Smooth muscle cell (in vitro differentiated cells): ENCODE measurements at regions not wholly inside any gene's neighbourhood (a gene's known extent, or its start where the extent isn't known, plus 50 kb on each side); places are given as distances from the start of the nearest gene placed in this dataset.
A peak's percentile ranks its signal among the peaks of the same experiment; 100 is the strongest.

Source experiments
- DNase-seq: peaks from one replicate; lab custom pipeline; 2025; ENCODE audit not compliant: unreplicated experiment; lab: John Stamatoyannopoulos, UW
- H2AFZ ChIP-seq: fragments of 200-600 bp; sonication (generic); 2 replicates; pipeline ENCODE4 v1.6.0; 2016; ENCODE audit warnings: antibody characterized with exemption, low read depth, mild to moderate bottlenecking
- H3F3A ChIP-seq: fragments of 200-600 bp; sonication (generic); 2 replicates; pipeline ENCODE4 v1.6.0; 2017; ENCODE audit warnings: antibody characterized with exemption, low read depth
- H3K27ac ChIP-seq: fragments of 200-600 bp; sonication (generic); 2 replicates; pipeline ENCODE4 v1.5.1; 2016; ENCODE audit warnings: low read depth, mild to moderate bottlenecking
- H3K27me3 ChIP-seq: fragments of 200-600 bp; sonication (generic); 2 replicates; pipeline ENCODE4 v1.6.1; 2016; ENCODE audit warnings: low read depth, mild to moderate bottlenecking
- H3K36me3 ChIP-seq: fragments of 200-600 bp; sonication (generic); 2 replicates; pipeline ENCODE4 v1.5.1; 2016; ENCODE audit warnings: low read depth
- H3K4me1 ChIP-seq: fragments of 200-600 bp; sonication (generic); 2 replicates; pipeline ENCODE4 v1.5.1; 2016; ENCODE audit warnings: low read depth
- H3K4me2 ChIP-seq: fragments of 200-600 bp; sonication (generic); 2 replicates; pipeline ENCODE4 v1.6.0; 2016; ENCODE audit warnings: mild to moderate bottlenecking
- H3K4me3 ChIP-seq: fragments of 200-600 bp; sonication (generic); 2 replicates; pipeline ENCODE4 v1.5.1; 2016; ENCODE audit warnings: mild to moderate bottlenecking
- H3K79me2 ChIP-seq: fragments of 200-600 bp; sonication (generic); 2 replicates; pipeline ENCODE4 v1.6.0; 2016; ENCODE audit warnings: low read depth, mild to moderate bottlenecking
- H3K9ac ChIP-seq: fragments of 200-600 bp; sonication (generic); 2 replicates; pipeline ENCODE4 v1.6.0; 2016; ENCODE audit warnings: low read depth
- H3K9me3 ChIP-seq: fragments of 200-600 bp; sonication (generic); replicated peaks from 2 replicates; pipeline ENCODE4 v1.5.1; 2016; ENCODE audit warnings: low read depth
- H4K20me1 ChIP-seq: fragments of 200-600 bp; sonication (generic); 2 replicates; pipeline ENCODE4 v1.6.0; 2016; ENCODE audit warnings: low read depth
- CTCF ChIP-seq: fragments of 200-600 bp; sonication (generic); IDR thresholded peaks from 2 replicates; pipeline ENCODE4 v1.5.1; 2017; ENCODE audit warnings: borderline replicate concordance, mild to moderate bottlenecking, antibody characterized with exemption; ENCODE audit not compliant: insufficient read depth, poor library complexity, severe bottlenecking
- WGBS: methylation state at CpG from one replicate; pipeline ENCODE4 v1.1.7; 2016; ENCODE audit warnings: low lambda C conversion rate; 5-methylcytosine and 5-hydroxymethylcytosine counted together

DNA sequence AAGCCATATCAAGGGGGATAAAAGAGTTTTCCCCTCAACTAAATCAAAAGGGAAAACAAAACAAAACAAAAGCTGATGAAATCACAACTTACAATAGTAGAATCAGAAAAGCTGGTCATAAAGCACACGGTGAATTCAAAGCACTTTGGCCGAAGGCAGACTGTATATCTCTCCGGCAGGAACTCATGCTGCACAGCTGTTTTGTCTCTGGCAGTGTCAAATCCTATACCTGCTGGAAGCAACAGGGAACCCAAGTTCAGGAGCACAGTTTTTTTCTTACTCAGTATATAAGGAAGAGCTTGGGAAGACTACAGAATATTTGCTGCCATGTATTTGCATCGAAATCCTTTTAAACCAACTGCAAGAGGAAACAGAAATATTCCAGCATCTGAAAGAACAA lies 213.7 kb downstream of the RFC3 start:
- H3K9ac ChIP-seq: no peak overlapping the region
- H3K4me2 ChIP-seq: no peak overlapping the region
- no peaks in the 10 kb centered on the region for H3K36me3 ChIP-seq
- no peak overlapping the region for H2AFZ ChIP-seq
- H4K20me1 ChIP-seq: no peaks in the 10 kb centered on the region
- H3K79me2 ChIP-seq: no peaks in the 10 kb centered on the region
- 84% methylated on average over 4 of the region's 4 CpGs for WGBS
- H3K4me3 ChIP-seq: no peak overlapping the region
- TF ChIP-seq CTCF: no peak
- no peak overlapping the region for H3K27ac ChIP-seq
- H3K27me3 ChIP-seq: no peaks in the 10 kb centered on the region
- no peaks in the 10 kb centered on the region for H3K4me1 ChIP-seq
- DNase-seq: no peak
- H3F3A ChIP-seq: no peaks in the 10 kb centered on the region
- H3K9me3 ChIP-seq: no peaks in the 10 kb centered on the region

GRCh38 chr13:34034411-34034810 lies 216.5 kb downstream of the RFC3 start:
- WGBS: 97% methylated on average over 5 of the region's 5 CpGs

GRCh38 chr13:34035178-34035577 lies 217.2 kb downstream of the RFC3 start:
- no peak overlapping the region for H3K4me3 ChIP-seq
- no peaks in the 10 kb centered on the region for H4K20me1 ChIP-seq
- H3K27me3 ChIP-seq: no peaks in the 10 kb centered on the region
- H3K27ac ChIP-seq: peak overlapping the region; percentile 87
- no peak overlapping the region for H3K9ac ChIP-seq
- no peaks in the 10 kb centered on the region for H3K9me3 ChIP-seq
- peaks cover 3% of the 10 kb centered on the region for H3K4me1 ChIP-seq
- no peak for DNase-seq
- H3F3A ChIP-seq: no peaks in the 10 kb centered on the region
- TF ChIP-seq CTCF: no peak
- no peak overlapping the region for H3K4me2 ChIP-seq
- no peaks in the 10 kb centered on the region for H3K79me2 ChIP-seq
- H3K36me3 ChIP-seq: no peaks in the 10 kb centered on the region
- WGBS: over 99% methylated on average over 4 of the region's 4 CpGs
- H2AFZ ChIP-seq: no peak overlapping the region

More at GRCh38 chr13:34034411-34034810, 216.5 kb downstream of the RFC3 start:
- Histone ChIP-seq H3K27me3 (no peaks in the 10 kb centered on the region), H4K20me1 (no peaks in the 10 kb centered on the region), H3F3A (no peaks in the 10 kb centered on the region), H3K9ac (no peak overlapping the region), H3K9me3 (no peaks in the 10 kb centered on the region), H3K4me2 (no peak overlapping the region), H3K27ac (no peak overlapping the region), H3K36me3 (no peaks in the 10 kb centered on the region), H3K79me2 (no peaks in the 10 kb centered on the region), H3K4me3 (no peak overlapping the region), H2AFZ (no peak overlapping the region), H3K4me1 (peaks cover 3% of the 10 kb centered on the region)
- TF ChIP-seq CTCF: no peak
- no peak for DNase-seq

- peaks cover 3% of the 10 kb centered on the region for H3K4me1 ChIP-seq
- no peaks in the 10 kb centered on the region for H4K20me1 ChIP-seq
- 66% methylated on average over 3 of the region's 3 CpGs for WGBS
- peak overlapping the region; percentile 87 for H3K27ac ChIP-seq
- no peaks in the 10 kb centered on the region for H3K36me3 ChIP-seq
- peak overlapping the region; percentile 46 for H3K9ac ChIP-seq
- no peak overlapping the region for H3K4me3 ChIP-seq
- no peak overlapping the region for H2AFZ ChIP-seq
- H3K27me3 ChIP-seq: no peaks in the 10 kb centered on the region
- DNase-seq: no peak
- no peaks in the 10 kb centered on the region for H3F3A ChIP-seq
- no peak for TF ChIP-seq CTCF
- H3K4me2 ChIP-seq: no peak overlapping the region
- H3K79me2 ChIP-seq: no peaks in the 10 kb centered on the region
- no peaks in the 10 kb centered on the region for H3K9me3 ChIP-seq
These were observed 217.9 kb downstream of the RFC3 start for GRCh38 chr13:34035676-34036325.
